ENCODE measurements at regions not wholly inside any gene's neighbourhood (a gene's known extent, or its start where the extent isn't known, plus 50 kb on each side); places are given as distances from the start of the nearest gene placed in this dataset.

GRCh38 chr4:186954509-186954908 is 230.9 kb upstream of the FAT1 start:
- POLR2A ChIA-PET (ENCODE audit: unreplicated experiment), result no interaction called here
- no peak overlapping the region for H2AFZ ChIP-seq (replicated peaks; ENCODE audit: low read length, poor library complexity)

More at GRCh38 chr4:186954509-186954908, 230.9 kb upstream of the FAT1 start:
- Histone ChIP-seq H3K36me3 (ENCODE audit: control insufficient read depth, insufficient read depth, low read length) (no peaks in the 10 kb centered on the region), H4K8ac (ENCODE audit: low read depth in 2 of 2, low read length in 2 of 2) (no peak overlapping the region), H3K27ac (ENCODE audit: insufficient read depth, low read length) (no peak overlapping the region), H2BK20ac (ENCODE audit: low read depth, low read length) (no peak overlapping the region; the same call in 1 of the 2 replicates), H3K4ac (ENCODE audit: low read depth, low read length) (no peak overlapping the region), H2BK120ac (ENCODE audit: low read depth, low read length) (no peak overlapping the region), H2BK5ac (ENCODE audit: low read depth, low read length, poor library complexity, severe bottlenecking) (no peak overlapping the region), H3K4me3 (ENCODE audit: insufficient read depth, low read depth, low read length) (no peak overlapping the region), H2AK9ac (replicated peaks; ENCODE audit: low read depth, low read length, poor library complexity) (no peak overlapping the region), H3K18ac (ENCODE audit: low read depth, low read length) (no peak overlapping the region), H3K9ac (ENCODE audit: low read depth, low read length) (no peak overlapping the region), H3K27me3 (ENCODE audit: control insufficient read depth, insufficient read depth, low read length) (no peaks in the 10 kb centered on the region), H4K5ac (ENCODE audit: low read depth, low read length) (no peak overlapping the region), H4K20me1 (ENCODE audit: insufficient read depth, low read length) (no peaks in the 10 kb centered on the region), H3K14ac (replicated peaks; ENCODE audit: low read depth, low read length) (no peak overlapping the region), H3K9me1 (ENCODE audit: insufficient read depth, low read length) (no peaks in the 10 kb centered on the region), H3K23ac (ENCODE audit: low read depth, low read length) (no peak overlapping the region), H3K9me3 (ENCODE audit: control insufficient read depth, insufficient read depth, low read length) (no peaks in the 10 kb centered on the region), H3K4me2 (ENCODE audit: low read depth, low read length) (no peak overlapping the region), H3K79me1 (ENCODE audit: low read depth in 1 of 2, low read length in 2 of 2) (no peaks in the 10 kb centered on the region), H4K91ac (ENCODE audit: insufficient read depth, low read depth, low read length) (no peak overlapping the region), H3K4me1 (ENCODE audit: control insufficient read depth, insufficient read depth, low read length) (peaks cover 2% of the 10 kb centered on the region; the same call in 1 of the 2 replicates), H2BK15ac (ENCODE audit: low read depth, low read length) (no peak overlapping the region), H2AK5ac (ENCODE audit: low read depth, low read length) (no peak overlapping the region), H3K56ac (ENCODE audit: extremely low read depth, insufficient read depth, low read length) (no peak overlapping the region)
- WGBS, 2 experiments (ENCODE audit: extremely low coverage in 2 of 2, insufficient read length in 1 of 2), result no CpG with 5 or more reads among the region's 5 CpGs
- in situ Hi-C loops (cut with MboI; ENCODE audit: low sequenced_read_pairs), result no loop called here
- intact Hi-C loops (cut with micrococcal nuclease), result loop anchor here (10.0 kb wide), 3 partner anchors 320 to 1020 kb away; no protein-coding TSS in a partner anchor
- no peak for DNase-seq
- TF ChIP-seq RAD21 (IDR thresholded peaks at IDR 0.05; ENCODE audit: low read length) (no peak), SMC3 (IDR thresholded peaks at IDR 0.05; ENCODE audit: low read depth, low read length) (no peak)
- dilution Hi-C loops (cut with HindIII; ENCODE audit: low sequenced_read_pairs, unreplicated experiment), result no loop called here
- CTCF ChIA-PET, result no interaction called here
- BruUV-seq (replicated peaks), result no TSS peak
- ATAC-seq (ENCODE audit: low read depth), result no peak
